Upper lobe of left lung (tissue), 6 donors: ENCODE measurements at regions not wholly inside any gene's neighbourhood (a gene's known extent, or its start where the extent isn't known, plus 50 kb on each side); places are given as distances from the start of the nearest gene placed in this dataset.

Experiments
- ATAC-seq, 2 donors: fragments of 200-7000 bp; cut with Tn5 transposase; one replicate each; pipeline ENCODE4 v1.9.1; 2022; ENCODE audit warnings: mild to moderate bottlenecking in 2 of 2, moderate library complexity in 2 of 2; ENCODE audit not compliant: low FRiP score in 2 of 2
- DNase-seq, 2 donors: peaks; one replicate each; pipeline ENCODE4 v3.0.0-alpha.2; 2019 to 2020
- H3K27ac ChIP-seq, 4 donors: fragments of 200-600 bp; sonication (generic); one replicate each; pipeline ENCODE4 v1.5.1; 2016 to 2019
- H3K27me3 ChIP-seq, 4 donors: fragments of 200-600 bp; sonication (generic); one replicate each; pipeline ENCODE4 v1.5.1; 2017 to 2019
- H3K36me3 ChIP-seq, 4 donors: fragments of 200-600 bp; sonication (generic); one replicate each; pipeline ENCODE4 v1.5.1; 2016 to 2019
- H3K4me1 ChIP-seq, 4 donors: fragments of 200-600 bp; sonication (generic); one replicate each; pipeline ENCODE4 v1.5.1; 2018 to 2019
- H3K4me3 ChIP-seq, 4 donors: fragments of 200-600 bp; sonication (generic); one replicate each; pipeline ENCODE4 v1.5.1; 2017 to 2019; ENCODE audit warnings: mild to moderate bottlenecking in 2 of 4, moderate library complexity in 1 of 4
- H3K9me3 ChIP-seq, 4 donors: fragments of 200-600 bp; sonication (generic); one replicate each; pipeline ENCODE4 v1.5.1; 2018 to 2019
- CTCF ChIP-seq, 6 experiments: fragments of 450-650 bp in 4 of 6; fragments of 200-600 bp in 2 of 6; sonication (generic) in 2 of 6; IDR thresholded peaks; one replicate each; pipeline ENCODE4 v1.5.1; 2016 to 2019; ENCODE audit warnings: antibody characterized with exemption in 6 of 6
- EP300 ChIP-seq, 4 donors: sonication (generic); formaldehyde crosslinking; IDR thresholded peaks; one replicate each; pipeline ENCODE4 v1.5.1; 2017; ENCODE audit warnings: antibody characterized with exemption in 4 of 4, control low read depth in 2 of 4
- POLR2A ChIP-seq, 4 donors: fragments of 450-650 bp; IDR thresholded peaks; one replicate each; pipeline ENCODE4 v1.5.1; 2016 to 2017; ENCODE audit warnings: antibody characterized with exemption in 4 of 4, mild to moderate bottlenecking in 2 of 4
- POLR2AphosphoS5 ChIP-seq, 2 donors: sonication (generic); formaldehyde crosslinking; IDR thresholded peaks; one replicate each; pipeline ENCODE4 v1.5.1; 2017; ENCODE audit warnings: antibody characterized with exemption in 2 of 2
- WGBS, 2 donors: methylation state at CpG; one replicate each; pipeline ENCODE4 v1.1.5; 2017 to 2018; 5-methylcytosine and 5-hydroxymethylcytosine counted together
- donor health status: DM: no; HTN: no; CAD: no; lungs with moderate emphysema.
- donor health status: DM: no; HTN: yes; CAD: no; lungs with severe emphysema.

DNA sequence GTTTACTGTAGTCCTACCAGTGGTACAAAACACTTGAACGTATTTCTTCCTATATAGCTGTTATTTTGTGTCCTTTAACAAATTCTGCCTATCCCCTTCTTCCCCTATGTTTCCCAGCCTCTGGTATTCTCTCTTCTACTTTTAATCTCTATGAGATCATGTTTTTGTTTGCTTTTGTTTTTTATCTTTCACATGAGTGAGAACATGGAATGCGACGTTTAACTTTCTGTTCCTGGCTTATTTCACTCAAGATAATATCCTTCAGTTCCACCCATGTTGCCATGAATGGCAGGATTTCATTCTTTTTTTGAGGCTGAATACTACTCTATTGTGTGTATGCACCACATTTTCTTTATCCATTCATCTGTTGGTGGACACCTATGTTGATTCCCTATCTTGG is 634.4 kb upstream of the WWC1 start:
- H3K36me3 ChIP-seq = no peaks in the 10 kb centered on the region
- WGBS, 2 donors = 70 to 76% methylated on average over 3 of the region's 3 CpGs
- DNase-seq (no peak), ATAC-seq (no peak)
- no peaks in the 10 kb centered on the region for H3K27me3 ChIP-seq
- H3K27ac ChIP-seq = no peak overlapping the region
- H3K4me1 ChIP-seq = no peaks in the 10 kb centered on the region
- no peaks in the 10 kb centered on the region for H3K9me3 ChIP-seq
- no peak for TF ChIP-seq POLR2A (IDR thresholded peaks at IDR 0.05)
- TF ChIP-seq CTCF (IDR thresholded peaks at IDR 0.05) = no peak
- no peak for TF ChIP-seq POLR2AphosphoS5 (IDR thresholded peaks at IDR 0.05)
- TF ChIP-seq EP300 (IDR thresholded peaks at IDR 0.05) = no peak
- H3K4me3 ChIP-seq = no peak overlapping the region

- H3K9me3 ChIP-seq = no peaks in the 10 kb centered on the region
- 60 to 65% methylated on average over 2 of the region's 2 CpGs for WGBS, 2 donors
- H3K36me3 ChIP-seq = no peaks in the 10 kb centered on the region
- no peak overlapping the region for H3K4me3 ChIP-seq
- H3K27ac ChIP-seq = no peak overlapping the region
- DNase-seq (no peak), ATAC-seq (no peak)
- no peaks in the 10 kb centered on the region for H3K27me3 ChIP-seq
- TF ChIP-seq POLR2A (IDR thresholded peaks at IDR 0.05) = no peak
- TF ChIP-seq POLR2AphosphoS5 (IDR thresholded peaks at IDR 0.05) = no peak
- no peak for TF ChIP-seq EP300 (IDR thresholded peaks at IDR 0.05)
- no peak for TF ChIP-seq CTCF (IDR thresholded peaks at IDR 0.05)
- H3K4me1 ChIP-seq = no peaks in the 10 kb centered on the region
These were observed 632.6 kb upstream of the WWC1 start for GRCh38 chr5:167658889-167659288.

- TF ChIP-seq EP300 (IDR thresholded peaks at IDR 0.05) (no peak), POLR2A (IDR thresholded peaks at IDR 0.05) (no peak), POLR2AphosphoS5 (IDR thresholded peaks at IDR 0.05) (no peak), CTCF (IDR thresholded peaks at IDR 0.05) (no peak)
- Histone ChIP-seq H3K9me3 (no peaks in the 10 kb centered on the region), H3K4me1 (no peaks in the 10 kb centered on the region), H3K4me3 (no peak overlapping the region), H3K27me3 (no peaks in the 10 kb centered on the region), H3K36me3 (no peaks in the 10 kb centered on the region), H3K27ac (no peak overlapping the region)
- no peak for ATAC-seq
- DNase-seq = no peak
- WGBS, 2 donors = 72 to 84% methylated on average over 3 of the region's 3 CpGs
These were observed 629.8 kb upstream of the WWC1 start for GRCh38 chr5:167661605-167662004.

GRCh38 chr5:167664222-167664804 is 627.1 kb upstream of the WWC1 start:
- no peak for ATAC-seq
- no peaks in the 10 kb centered on the region for H3K9me3 ChIP-seq
- WGBS, 2 donors = 90 to 93% methylated on average over 3 of the region's 3 CpGs

More at GRCh38 chr5:167664222-167664804, 627.1 kb upstream of the WWC1 start:
- no peak for DNase-seq
- H3K4me1 ChIP-seq = no peaks in the 10 kb centered on the region
- no peak for TF ChIP-seq CTCF (IDR thresholded peaks at IDR 0.05)
- no peak for TF ChIP-seq POLR2A (IDR thresholded peaks at IDR 0.05)
- TF ChIP-seq POLR2AphosphoS5 (IDR thresholded peaks at IDR 0.05) = no peak
- TF ChIP-seq EP300 (IDR thresholded peaks at IDR 0.05) = no peak
- no peak overlapping the region for H3K27ac ChIP-seq
- H3K27me3 ChIP-seq = no peaks in the 10 kb centered on the region
- no peak overlapping the region for H3K4me3 ChIP-seq
- no peaks in the 10 kb centered on the region for H3K36me3 ChIP-seq
